Activated CD8-positive, alpha-beta memory T cell treated with anti-CD3 and anti-CD28 coated beads, Interleukin-2, amount 50 U/mL, for 24 hours (primary cell): ENCODE measurements at regions not wholly inside any gene's neighbourhood (a gene's known extent, or its start where the extent isn't known, plus 50 kb on each side); places are given as distances from the start of the nearest gene placed in this dataset.

Experiments
- DNase-seq: peaks from one replicate; pipeline ENCODE4 v3.0.0-alpha.2; 2020; ENCODE audit errors: extremely low read depth

GRCh38 chr17:72574675-72575510 is 454.1 kb downstream of the SOX9 start:
- no peak for DNase-seq

DNA sequence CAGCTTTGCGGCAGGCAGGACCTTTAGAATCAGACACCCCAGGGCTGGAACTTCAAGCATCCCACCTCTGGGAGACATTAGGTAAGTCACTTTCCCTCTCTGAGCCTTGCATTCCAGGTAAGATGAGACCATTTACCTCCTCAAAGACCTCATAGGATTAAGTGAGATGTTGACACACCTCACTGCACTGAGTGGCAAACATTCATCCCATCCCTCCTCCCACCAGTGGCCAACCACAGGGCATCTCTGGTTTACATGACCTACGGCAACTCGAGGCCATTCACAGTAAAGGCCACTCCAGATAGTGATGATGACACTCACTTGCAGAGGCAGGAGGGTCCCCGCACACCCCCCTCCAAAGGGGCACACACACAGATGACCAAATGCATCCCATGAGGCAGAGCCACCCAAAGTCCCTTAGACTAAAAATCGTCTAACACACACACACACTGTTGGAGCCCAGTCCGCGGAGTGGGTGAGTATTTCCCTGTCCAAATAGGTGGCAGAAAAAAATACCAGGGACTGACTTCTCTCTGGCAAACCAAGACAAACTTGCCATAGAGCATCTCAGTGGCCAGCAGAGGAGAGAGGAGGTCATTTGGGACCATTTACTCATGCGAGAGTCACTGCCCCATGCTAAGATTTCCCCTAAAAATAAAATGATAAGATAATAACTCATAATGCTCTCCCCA is 454.9 kb downstream of the SOX9 start:
- DNase-seq: no peak

DNA sequence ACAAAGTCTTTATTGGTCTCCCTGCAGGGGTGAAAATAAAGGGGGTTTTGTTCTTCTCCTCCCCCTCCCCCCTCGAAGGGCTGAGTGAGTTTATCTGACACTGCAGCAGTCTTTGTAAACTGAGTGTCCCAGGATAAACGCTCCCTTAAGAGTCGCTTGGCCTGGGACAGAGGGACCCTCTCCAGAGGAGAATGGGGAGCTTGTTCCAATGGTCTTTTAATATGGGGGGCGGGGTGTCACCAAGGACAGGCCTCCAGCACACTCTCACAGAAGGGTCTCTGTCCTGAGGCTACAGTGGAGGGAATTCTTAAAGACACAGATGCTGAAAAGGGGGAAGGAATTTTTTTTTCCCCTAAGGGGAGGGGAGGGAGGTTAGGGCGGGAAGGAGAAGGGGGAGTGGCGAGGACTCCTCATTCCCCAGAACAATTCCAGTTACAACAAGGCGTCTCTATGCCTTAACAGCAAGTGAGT is 455.5 kb downstream of the SOX9 start:
- no peak for DNase-seq

- no peak for DNase-seq
These were observed 458.1 kb downstream of the SOX9 start for GRCh38 chr17:72578817-72579470.

DNA sequence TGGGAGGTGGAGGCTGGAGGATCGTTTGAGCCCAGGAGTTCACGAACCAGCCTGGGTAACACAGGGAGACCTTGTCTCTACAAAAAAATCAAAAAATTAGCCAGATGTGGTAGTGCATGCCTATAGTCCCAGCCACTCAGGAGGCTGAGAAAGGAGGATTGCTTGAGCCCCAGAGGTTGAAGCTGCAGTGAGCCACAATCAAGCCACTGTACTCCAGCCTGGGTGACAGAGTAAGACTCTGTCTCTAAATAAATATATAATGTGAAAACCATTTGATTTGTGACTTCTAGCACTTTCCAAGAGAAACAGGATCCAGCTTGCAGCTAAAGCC is 459.1 kb downstream of the SOX9 start:
- DNase-seq: no peak

GRCh38 chr17:72580321-72581127 is 459.7 kb downstream of the SOX9 start:
- DNase-seq: no peak

DNA sequence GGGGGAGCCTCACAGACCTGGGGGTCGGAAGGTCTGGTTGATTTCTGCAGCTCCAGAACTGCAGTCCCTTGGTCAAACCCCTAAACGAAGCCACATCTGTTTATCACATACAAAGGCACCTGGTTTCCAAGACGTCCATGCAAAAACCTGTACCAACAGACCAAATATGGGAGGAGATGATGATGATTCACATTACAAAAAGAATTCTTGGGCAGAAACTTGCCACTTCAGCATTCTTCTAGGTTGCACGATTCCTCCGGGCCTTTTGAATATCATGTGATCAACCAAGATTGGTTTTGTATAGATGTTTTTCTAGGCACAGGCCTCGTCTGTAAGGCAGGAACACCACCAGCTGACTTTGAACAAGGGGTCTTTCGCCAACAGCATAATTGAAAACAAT is 466.3 kb downstream of the SOX9 start:
- DNase-seq: no peak

DNA sequence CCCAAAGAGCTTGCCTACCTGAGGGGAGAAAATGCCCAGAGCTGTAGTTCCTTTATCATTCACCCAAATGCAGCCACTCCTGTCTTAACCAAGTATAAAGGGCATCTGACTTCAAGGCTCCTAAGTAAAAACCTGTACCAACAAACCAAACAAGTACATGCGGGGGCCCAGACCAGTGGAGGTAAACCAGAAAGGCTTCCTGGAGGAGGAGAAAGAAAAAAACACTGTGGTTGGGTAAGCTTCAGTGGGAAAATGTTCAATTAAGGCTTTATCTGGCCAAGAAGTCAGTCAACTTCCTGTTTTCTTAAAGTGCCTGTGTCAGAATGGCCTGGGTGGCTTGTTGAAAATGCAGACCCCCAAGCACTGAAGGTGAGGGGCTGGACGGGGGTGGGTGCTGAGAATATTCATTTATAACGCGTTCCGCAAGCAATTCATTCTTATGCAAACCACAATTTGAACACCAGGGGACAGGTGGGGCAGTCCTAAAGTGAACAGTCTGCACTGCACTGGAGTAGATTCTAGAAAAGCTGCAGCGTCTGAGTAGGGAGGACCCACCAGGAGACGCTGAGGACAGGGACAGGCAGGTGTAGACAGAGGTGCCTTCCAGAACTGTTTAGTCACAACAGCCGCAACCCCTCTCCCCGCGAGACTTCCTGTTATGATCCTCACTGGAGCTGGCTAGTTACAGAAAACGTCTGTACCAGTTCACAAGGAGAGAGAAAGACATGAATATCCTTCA is 467.1 kb downstream of the SOX9 start:
- no peak for DNase-seq

DNA sequence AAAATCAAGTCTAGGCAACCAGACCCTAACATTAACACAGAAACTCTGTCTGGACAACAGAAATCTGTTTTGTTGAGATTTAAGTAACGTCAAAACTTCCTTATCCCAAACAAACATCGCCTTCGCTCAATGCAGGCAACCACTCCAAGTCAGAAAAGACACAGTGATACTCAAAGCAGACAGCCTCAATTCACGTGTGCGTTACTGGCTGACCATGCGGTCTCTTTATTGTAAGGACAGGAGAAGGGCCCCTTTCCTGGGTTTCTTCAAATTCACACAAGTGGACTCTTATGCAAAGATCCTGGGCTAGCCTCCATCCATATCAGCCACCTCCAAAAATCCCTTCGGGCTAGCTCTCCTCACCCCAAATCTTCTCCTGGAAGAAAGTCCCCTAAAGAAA is 467.7 kb downstream of the SOX9 start:
- DNase-seq: no peak

- DNase-seq: no peak
These were observed 468.1 kb downstream of the SOX9 start for GRCh38 chr17:72588961-72589360.

DNA sequence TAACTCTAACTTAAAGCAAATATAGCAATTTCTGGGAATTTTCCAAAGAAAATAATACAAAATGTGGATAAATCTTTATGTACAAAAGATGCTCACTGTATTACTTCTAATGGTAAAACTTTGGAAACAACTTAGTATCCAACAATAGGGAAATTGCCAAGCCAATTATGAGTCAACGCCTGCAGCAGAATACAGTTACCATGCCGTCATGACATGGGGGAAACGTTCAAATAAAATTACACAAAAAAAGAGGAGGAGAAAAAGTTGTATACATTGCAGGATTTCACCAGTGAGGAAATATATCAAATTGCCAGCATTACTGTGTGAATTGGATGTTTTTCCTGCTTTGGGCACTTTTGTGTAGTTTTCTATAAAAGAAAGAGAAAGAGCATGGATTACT is 469.6 kb downstream of the SOX9 start:
- DNase-seq: no peak

- DNase-seq: no peak
These were observed 470.1 kb downstream of the SOX9 start for GRCh38 chr17:72590882-72591281.

- DNase-seq: no peak
These were observed 470.7 kb downstream of the SOX9 start for GRCh38 chr17:72591289-72592241.

- peak; percentile 2 for DNase-seq
These were observed 471.6 kb downstream of the SOX9 start for GRCh38 chr17:72592242-72592966.

DNA sequence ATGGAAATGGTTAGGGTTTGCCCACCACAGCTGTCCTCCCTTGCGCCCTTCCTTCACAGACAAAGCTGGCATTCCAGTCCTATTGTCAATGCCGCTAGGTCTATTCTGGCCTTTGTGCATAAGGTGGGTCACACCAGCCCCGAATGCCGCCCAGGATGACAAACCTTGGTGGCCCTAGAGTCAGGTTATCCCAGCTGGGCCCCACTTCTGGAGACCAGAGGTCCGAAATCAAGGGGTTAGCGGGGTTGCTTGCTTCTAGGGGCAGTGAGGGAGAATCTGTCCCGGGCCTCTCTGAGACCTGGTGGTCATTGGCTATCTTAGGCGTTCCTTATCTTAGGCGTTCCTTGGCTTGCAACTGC is 472.1 kb downstream of the SOX9 start:
- DNase-seq: no peak

DNA sequence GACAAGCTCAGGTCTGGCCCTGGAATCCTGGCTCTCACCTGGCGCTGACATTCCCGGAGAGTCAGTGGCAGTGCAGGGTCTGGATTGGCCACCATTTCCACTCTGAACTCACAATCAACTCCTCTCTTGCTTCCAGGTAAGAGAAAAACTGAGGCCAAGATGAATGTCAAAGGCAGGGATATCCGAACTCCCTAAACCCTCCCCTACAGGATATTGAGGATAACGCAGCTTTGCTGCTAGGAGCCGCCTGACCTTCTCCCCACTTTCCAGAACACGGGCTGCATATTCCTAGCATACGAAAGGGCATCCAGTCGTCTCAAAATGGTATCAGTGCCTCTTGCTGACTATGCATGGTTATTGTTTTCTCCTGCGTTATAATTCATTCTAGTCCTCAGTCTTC is 473.4 kb downstream of the SOX9 start:
- no peak for DNase-seq
